ENCODE measurements at regions not wholly inside any gene's neighbourhood (a gene's known extent, or its start where the extent isn't known, plus 50 kb on each side); places are given as distances from the start of the nearest gene placed in this dataset.

GRCh38 chr13:63855457-63856118 is 2439.9 kb upstream of the PCDH20 start:
- intact Hi-C loops (cut with DNase I) = no loop called here
- no peaks in the 10 kb centered on the region for H3K36me3 ChIP-seq
- H3K4me1 ChIP-seq = no peaks in the 10 kb centered on the region
- H3K4me3 ChIP-seq (replicated peaks in 1 of 3) = no peak overlapping the region
- no peaks in the 10 kb centered on the region for H3K27me3 ChIP-seq
- no peak overlapping the region for H3K27ac ChIP-seq
- no peaks in the 10 kb centered on the region for H3K9me3 ChIP-seq
- WGBS, 2 donors = 84 to 87% methylated on average over 7 of the region's 7 CpGs
- no peak for DNase-seq
- no peak for TF ChIP-seq POLR2A (IDR thresholded peaks at IDR 0.05)
- no peak for TF ChIP-seq CTCF (IDR thresholded peaks at IDR 0.05)

- intact Hi-C loops (cut with DNase I) = no loop called here
- no peaks in the 10 kb centered on the region for H3K27me3 ChIP-seq
These were observed 2438.2 kb upstream of the PCDH20 start for GRCh38 chr13:63853816-63854215.

GRCh38 chr13:63851526-63851925 is 2435.9 kb upstream of the PCDH20 start:
- no peak overlapping the region for H3K27ac ChIP-seq
- no peaks in the 10 kb centered on the region for H3K36me3 ChIP-seq
- H3K4me3 ChIP-seq (replicated peaks in 1 of 3) = no peak overlapping the region
- H3K4me1 ChIP-seq = no peaks in the 10 kb centered on the region
- WGBS, 2 donors = 89 to 92% methylated on average over 2 of the region's 2 CpGs
- intact Hi-C loops (cut with DNase I) = no loop called here
- no peaks in the 10 kb centered on the region for H3K9me3 ChIP-seq
- H3K27me3 ChIP-seq = no peaks in the 10 kb centered on the region
- TF ChIP-seq POLR2A (IDR thresholded peaks at IDR 0.05) = no peak
- no peak for TF ChIP-seq CTCF (IDR thresholded peaks at IDR 0.05)
- no peak for DNase-seq

More at GRCh38 chr13:63853816-63854215, 2438.2 kb upstream of the PCDH20 start:
- 88 to 89% methylated on average over 2 of the region's 2 CpGs for WGBS, 2 donors
- no peak for TF ChIP-seq POLR2A (IDR thresholded peaks at IDR 0.05)
- TF ChIP-seq CTCF (IDR thresholded peaks at IDR 0.05) = no peak
- no peaks in the 10 kb centered on the region for H3K36me3 ChIP-seq
- no peak overlapping the region for H3K27ac ChIP-seq
- no peak overlapping the region for H3K4me3 ChIP-seq (replicated peaks in 1 of 3)
- no peaks in the 10 kb centered on the region for H3K4me1 ChIP-seq
- DNase-seq = no peak
- no peaks in the 10 kb centered on the region for H3K9me3 ChIP-seq

GRCh38 chr13:63843766-63844699 is 2428.4 kb upstream of the PCDH20 start:
- Histone ChIP-seq H3K4me3 (replicated peaks in 1 of 3) (no peak overlapping the region), H3K36me3 (no peaks in the 10 kb centered on the region), H3K27ac (no peak overlapping the region), H3K9me3 (no peaks in the 10 kb centered on the region), H3K4me1 (no peaks in the 10 kb centered on the region), H3K27me3 (no peaks in the 10 kb centered on the region)
- TF ChIP-seq POLR2A (IDR thresholded peaks at IDR 0.05) (no peak), CTCF (IDR thresholded peaks at IDR 0.05) (no peak)
- intact Hi-C loops (cut with DNase I) = no loop called here
- 98% methylated on average over 26 to 40 of the region's 42 CpGs for WGBS, 2 donors
- DNase-seq = no peak

- H3K27ac ChIP-seq = no peak overlapping the region
- no peaks in the 10 kb centered on the region for H3K9me3 ChIP-seq
- H3K27me3 ChIP-seq = no peaks in the 10 kb centered on the region
- intact Hi-C loops (cut with DNase I) = no loop called here
- H3K4me1 ChIP-seq = no peaks in the 10 kb centered on the region
- TF ChIP-seq CTCF (IDR thresholded peaks at IDR 0.05) (no peak), POLR2A (IDR thresholded peaks at IDR 0.05) (no peak)
- no peak overlapping the region for H3K4me3 ChIP-seq (replicated peaks in 1 of 3)
- no peaks in the 10 kb centered on the region for H3K36me3 ChIP-seq
- WGBS, 2 donors = no CpG with 5 or more reads among the region's 17 CpGs
- no peak for DNase-seq
These were observed 2426.5 kb upstream of the PCDH20 start for GRCh38 chr13:63842102-63842501.
